HS-27A (cell line): ENCODE measurements at regions not wholly inside any gene's neighbourhood (a gene's known extent, or its start where the extent isn't known, plus 50 kb on each side); places are given as distances from the start of the nearest gene placed in this dataset.

Experiments
- DNase-seq: peaks from one replicate; pipeline ENCODE4 v3.0.0-alpha.2; 2012; ENCODE audit warnings: low read depth, missing footprints

DNA sequence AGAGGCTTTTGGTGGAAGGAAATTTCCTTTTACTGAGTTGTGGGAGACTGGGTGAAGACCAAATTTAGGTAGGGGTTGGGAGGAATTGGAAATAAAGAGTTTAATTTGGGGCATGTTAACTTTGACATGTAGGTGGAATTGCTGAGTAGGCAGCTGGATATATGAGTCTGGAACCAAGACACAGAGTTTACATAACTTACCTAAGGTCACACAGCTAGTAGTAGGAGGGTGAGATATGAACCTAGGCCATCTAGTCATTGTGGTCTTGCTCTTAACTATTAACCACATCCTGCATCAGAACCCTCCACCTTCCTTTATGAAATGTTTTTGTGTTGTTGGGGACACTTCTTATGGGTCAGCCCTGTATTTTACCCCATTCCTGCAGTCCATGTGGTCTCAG is 113.1 kb downstream of the ICOS start:
- DNase-seq = no peak

DNA sequence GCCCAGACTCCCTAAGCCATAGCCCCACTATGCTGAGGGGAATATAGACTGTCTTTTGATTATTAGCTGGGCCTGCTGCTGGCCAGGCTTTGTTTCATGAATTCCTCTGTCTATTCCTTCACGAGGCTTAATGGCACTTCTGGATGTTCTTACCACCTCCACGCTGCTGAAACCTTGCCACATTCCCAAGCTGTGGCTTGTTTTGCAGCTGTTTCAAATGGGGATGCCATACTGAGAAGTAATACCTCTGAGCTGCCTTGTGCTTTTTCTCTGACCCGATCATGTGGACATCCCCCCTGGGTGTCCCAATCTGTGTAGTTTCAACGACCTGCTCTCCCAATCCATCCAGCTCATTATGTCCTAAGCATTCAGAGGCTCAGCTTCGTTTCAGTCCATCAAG is 114.1 kb downstream of the ICOS start:
- no peak for DNase-seq

DNA sequence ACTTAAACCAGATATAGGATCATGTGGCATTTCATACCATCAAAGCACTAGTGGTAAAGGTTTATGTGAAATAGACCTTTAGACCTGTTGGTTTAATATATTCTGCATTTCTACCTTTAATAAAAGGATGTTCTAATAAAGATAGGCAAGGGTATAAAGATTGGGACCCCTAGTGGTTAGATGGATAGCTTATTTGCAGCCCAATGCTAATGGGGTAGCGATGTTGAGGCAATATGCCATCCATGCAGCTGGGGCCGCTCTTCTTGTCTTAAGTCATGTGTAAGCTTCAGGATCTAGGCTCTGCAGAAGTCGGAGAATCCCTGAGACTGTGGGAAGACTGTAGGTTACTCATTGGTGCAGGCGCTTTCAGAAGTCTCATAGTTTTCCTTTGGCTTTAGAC is 114.9 kb downstream of the ICOS start:
- DNase-seq = no peak

DNA sequence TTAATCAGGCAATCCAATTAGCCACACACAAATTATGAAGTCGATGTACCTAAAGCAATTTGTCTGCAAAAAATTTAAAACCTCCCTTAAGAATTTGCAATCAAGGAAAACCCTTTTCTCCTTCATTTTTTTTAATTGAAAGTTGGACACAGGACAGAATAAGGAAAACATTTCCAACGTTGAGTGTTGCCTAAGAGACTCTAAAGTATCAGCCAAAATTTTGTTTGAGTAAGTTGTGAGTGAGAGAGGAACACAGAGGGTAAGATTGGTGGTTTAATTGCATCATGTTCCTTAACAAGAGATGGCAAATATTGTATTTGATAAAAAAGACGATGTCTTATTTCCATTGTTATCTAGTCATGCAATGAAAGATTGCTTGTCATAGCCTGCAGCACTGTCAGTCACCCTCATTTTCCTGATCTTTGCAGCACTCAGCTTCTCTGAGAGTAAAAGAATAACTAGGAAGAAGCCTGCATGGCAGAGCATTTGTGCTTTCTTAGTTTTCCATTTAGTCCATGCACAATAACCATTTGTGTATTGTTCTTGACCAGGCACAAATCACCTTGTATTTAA is 115.5 kb downstream of the ICOS start:
- no peak for DNase-seq

DNA sequence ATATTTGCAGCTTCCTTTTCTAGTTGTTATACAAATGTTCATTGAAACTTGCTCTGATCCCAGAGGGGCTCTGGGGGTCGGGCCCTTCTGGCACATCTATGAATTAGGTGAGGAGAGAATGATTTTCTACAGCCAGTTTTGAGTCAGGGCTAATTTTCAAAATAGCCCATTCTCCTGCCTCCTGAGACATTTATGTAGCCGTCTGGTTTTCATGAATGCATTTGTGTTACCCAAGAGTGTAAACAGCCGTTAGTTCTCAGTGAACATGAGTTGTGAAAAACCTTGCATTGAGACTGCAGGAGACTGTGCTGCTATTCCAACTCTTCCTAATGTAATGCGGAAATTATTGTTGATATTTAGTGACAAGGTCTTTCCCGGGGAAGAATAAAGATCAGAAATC is 122.5 kb downstream of the ICOS start:
- no peak for DNase-seq

DNA sequence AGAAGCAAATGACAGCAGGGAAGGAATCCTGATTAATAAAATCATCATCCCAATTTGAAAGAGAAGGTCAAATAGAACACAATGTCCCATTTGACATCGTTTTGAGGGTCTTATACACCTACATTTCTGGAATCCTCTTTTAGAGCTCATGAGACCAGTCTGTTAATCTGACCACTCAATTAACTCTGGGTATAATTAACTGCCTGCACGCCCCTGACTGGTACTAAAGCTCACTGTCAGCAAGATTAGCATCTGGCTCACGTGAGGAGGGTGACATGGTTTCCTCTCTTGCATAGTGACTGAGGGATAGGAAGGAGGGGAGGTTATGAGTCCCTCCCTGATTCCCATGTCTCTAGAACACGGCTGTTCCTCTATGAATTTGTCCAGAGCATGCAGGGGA is 124.3 kb downstream of the ICOS start:
- DNase-seq = no peak

DNA sequence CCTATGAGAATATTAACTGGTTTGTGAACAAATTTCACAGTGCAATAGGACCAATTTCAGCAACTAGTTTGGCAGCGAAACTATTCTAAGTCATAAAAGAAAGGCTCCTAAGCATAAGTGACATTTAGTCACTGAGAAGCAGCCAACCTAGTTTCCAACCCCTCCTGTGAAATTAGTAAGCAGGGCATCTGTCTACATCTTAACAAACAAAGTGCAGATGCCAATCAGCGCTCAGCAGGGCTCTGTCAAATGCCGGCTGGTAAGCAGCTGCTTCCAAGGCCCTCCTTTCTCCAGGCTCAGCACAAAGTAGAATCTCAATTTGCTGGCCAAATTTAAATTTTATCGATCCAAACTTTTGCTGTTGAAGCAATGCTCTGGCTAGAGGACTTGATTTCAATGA is 124.7 kb downstream of the ICOS start:
- no peak for DNase-seq

DNA sequence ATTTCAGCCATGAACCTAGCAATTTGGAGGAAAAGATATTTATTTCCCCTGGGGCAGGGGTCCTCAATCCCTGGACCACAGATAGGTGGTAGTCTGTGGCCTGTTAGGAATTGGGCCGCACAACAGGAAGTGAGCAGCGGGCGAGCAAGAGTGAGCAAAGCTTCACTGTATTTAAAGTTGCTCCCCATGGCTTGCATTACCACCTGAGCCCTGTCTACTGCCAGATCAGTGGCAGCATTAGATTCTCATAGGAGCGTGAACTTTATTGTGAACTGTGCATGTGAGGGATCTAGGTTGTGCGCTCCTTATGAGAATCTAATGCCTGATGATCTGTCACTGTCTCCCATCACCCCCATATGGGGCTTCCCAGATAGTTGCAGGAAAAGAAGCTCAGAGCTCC is 127.6 kb downstream of the ICOS start:
- DNase-seq = no peak

DNA sequence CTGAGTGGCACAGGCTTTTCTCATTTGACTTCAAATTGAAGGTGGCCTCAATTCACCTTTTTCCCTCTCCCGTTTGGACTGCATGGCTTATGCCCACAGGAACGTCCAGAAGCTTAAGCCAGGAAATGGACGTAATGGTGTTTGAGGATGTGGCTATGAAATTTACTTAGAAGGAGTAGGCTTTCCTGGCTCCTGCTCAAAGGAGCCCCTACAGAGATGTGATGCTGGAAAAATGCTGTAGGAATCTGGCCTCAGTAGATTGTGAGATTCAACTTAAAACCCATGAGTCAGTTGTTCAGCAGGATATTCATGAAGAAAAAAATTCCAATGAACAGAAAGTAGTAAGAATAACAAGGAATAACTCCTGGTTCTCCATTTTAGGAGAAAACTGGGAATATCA is 129.0 kb downstream of the ICOS start:
- DNase-seq = no peak

DNA sequence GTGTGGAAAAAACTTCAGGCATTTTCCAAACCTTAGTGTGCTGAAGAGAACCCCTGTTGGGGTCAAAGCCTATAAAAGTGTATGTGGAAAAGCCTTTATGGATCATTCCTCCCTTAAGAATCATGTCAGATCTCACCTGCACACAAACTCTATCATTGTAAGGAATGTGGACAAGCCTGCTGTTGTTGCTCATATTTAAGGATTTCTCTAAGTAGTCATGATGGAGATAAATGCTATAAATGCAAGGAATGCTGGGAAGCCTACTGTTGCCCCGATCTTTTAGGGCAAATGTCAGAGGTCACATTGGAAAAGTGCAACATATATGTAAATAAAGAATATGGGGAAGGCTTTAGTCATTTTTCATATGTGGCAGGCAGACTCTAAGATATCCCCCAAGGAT is 129.5 kb downstream of the ICOS start:
- no peak for DNase-seq

DNA sequence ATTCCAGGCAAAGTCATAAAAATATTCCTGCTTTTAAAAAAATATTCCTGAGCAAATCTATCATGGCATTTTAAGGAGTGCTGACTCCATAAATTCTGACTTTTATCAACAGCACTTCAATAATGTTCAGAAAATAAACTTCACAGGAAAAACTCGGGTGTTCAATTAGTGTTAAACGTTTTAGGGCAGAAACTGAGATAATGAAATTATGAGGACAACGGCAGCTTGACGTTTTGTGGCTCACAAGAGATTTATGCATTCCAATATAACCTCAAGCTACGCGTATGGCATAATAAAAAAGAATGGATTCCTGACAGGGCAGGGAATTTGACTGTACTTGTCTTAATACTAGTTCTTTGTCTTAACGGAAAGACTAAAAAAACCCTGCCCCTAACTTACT is 133.2 kb downstream of the ICOS start:
- no peak for DNase-seq

DNA sequence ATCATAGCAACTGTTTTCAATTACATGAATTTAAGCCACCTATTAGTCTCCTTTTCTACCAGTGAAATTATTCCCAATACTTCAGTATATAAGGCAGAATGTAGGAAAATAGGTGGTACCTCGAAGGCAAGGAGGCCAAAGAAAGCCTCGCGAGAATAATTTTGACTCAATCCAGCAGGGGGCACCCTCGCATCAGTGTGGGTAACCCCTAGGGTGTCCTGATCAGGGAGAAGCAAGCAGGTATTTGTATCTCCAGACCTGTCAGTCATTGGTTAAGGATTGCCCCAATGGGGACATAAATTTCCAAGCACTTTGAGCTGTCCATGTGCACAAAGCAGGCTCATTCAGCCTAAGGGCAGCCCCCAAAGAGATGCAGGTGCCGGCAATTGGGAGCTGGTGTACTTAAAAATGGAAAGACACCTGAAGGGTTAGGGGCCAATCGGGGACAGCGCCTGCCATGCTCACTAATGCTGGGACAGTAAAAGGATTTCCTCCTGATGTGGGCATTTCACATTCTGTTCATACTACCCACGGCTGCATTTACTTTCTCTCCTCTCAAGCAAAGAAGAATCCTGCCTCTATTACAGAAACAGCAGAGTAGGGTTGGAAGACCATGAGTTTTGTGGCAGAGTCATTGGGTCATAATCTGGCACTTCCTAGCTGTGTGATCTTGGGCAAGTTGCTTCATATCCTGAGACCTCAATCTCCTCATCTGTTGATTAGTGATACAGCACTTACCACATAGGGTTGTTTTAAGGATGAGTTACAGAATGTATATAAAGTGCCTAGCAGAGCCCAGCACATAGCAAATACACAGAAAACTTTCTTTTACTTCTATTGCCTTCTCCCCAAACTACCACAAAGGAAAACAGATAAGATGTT is 136.1 kb downstream of the ICOS start:
- DNase-seq = no peak

DNA sequence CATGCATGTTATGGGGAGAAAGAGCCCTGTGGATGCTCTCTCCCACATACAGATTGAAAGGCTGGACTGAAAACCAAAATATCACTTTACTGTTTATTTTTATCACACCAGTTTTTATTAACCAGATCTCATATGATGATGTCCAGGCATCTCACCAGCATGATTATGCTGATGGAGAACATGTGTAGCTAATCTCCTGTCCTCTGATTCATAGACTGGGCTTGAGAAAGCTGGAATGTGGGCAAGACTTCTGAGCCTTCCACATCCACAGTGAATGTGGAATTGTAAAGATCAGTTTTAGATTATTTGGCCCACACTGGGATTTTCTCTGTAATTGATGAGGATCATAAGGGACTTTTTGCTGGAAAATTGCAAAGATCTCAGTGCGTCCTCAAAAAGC is 137.9 kb downstream of the ICOS start:
- no peak for DNase-seq

DNA sequence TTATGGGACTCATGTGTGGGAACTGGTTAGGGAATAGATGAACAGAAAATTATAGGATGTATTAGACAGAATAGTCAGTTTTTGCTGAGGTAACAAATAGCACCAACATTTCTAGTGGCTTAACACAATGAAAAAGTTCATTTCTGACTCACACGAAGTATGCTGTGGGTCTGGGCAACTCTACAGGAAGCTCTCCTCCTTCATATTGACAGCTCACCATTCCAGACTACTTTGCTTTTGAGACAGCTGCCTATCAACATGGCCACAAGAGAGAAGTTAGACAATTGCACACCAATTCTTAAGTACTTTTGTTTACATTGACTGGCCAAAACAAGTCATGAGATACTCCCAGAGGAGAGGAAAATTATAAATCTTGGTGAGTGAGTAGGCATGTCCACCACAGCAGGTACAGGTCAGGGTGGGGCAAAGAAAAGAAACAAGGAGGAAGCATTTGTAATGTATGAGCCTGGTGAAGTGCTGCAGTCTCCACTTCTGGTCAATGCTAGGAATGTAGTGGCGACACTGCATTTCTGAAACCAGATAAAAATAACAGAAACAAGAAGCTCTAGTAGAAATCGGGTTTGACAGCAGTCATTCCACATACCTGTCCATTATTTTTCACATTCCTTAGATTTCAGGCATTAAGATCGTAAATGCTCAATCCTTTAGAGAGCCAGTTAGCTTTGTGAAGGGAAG is 141.6 kb downstream of the ICOS start:
- DNase-seq = no peak

DNA sequence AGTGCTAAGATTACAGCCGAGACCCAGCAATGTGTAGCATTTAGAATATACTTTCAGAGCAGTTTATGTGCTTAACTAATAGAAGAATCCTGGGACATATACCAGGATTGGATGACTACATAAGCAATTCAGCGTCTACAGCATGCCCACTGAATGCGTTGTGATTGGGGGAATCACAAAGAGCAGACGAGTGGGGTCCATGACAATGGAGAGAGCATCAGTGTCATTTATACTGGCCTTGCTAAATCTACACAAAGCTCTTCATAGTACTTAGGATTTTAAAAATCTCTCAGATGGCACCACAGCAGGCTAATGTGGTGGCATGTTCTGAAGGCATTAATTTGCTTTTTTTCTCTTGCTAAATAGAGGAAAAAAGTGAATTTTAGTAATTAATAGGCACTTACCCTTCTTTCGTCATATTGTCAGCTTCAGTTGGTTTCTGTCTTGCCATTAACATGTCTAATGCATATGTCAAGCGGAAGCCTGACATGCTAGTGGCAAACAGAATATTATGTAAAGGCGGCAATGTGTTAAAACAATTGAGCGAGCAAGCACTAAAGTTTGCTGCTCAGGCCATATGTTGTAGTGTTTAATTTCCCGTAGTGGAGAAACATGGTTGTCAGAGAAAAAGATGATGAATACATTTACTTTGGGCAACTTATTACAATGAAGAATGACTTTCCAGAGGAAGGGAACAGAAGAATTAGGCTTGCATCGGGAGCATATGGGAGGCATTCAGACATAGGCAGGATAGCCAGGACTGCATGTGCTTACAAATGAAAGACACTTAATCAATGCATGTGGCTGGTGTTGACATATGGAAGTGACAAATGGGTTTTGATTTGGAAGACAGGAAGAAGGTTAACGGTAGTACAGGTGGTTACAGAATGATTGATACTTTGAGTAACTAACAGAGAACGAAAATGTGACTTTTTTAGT is 145.2 kb downstream of the ICOS start:
- no peak for DNase-seq

DNA sequence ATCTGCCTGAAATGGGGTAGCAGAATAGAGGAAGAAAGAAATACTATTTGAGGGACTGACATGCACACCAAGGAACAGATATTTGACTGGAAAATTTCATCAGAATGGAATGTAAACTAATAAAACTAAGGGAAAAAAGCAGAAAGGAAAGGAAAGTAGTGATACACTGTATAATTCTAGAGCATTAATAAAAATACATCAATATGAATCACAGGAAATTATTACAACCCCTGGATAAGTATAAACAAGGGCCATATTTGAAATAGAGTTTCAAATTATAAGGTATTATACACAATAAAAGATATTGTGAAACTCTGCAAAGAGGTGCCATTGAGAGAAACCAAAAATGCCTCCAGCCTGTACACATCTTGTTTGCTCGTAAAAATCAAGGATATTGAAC is 149.6 kb downstream of the ICOS start:
- DNase-seq = no peak

DNA sequence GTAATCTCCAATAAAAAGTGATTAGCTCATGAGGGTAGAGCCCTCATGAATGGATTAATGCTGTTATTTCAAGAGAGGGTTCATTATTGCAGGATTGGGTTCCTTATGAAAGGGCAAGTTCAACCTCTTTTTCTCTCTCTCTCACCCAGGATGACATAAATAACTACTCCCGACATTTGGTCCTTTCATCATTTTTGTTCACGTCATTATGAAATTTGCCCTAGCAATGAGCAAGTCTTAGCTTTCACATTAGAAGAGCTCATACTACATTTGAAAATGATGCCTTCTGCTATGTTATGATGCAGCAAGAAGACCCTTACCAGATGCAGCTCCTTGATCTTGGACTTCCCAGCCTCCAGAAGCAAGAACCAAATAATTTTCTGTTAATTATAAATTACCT is 152.5 kb downstream of the ICOS start:
- DNase-seq = no peak

DNA sequence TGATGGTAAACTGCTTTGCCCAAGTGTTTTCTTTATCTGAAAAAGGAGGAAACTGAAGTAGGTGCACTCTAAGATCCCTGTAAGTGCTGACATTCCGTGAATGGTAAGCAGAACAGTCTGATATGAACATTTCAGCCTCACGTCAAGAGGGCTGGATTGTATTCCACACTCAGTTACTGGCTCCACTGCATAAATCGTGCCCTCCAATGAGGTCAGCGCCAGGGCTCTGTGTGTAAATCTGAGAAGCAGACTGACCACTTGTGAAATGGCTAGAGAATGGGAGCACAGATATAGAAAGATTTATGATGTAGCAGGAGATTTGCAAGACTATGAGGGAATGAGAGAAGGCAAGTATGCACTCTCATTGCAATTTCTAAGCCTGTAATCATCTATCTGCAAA is 153.0 kb downstream of the ICOS start:
- DNase-seq = no peak

DNA sequence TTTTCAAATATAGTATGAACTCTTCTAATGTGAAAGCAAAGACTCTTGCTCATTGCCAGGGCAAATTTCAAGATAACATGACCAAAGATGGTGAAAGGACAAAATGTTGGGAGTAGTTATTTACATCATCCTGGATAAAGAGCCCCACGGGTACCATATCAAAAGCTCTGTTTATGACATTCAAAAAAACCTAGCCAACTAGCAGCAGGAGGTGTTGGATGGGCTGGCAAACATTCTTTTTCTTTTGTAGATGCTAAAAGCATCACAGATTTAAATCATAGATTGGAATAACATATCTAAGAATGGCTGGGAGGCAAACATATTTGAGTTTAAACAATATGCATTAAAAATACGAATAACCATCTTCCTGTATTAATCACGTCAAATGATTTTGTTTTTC is 153.5 kb downstream of the ICOS start:
- DNase-seq = no peak

DNA sequence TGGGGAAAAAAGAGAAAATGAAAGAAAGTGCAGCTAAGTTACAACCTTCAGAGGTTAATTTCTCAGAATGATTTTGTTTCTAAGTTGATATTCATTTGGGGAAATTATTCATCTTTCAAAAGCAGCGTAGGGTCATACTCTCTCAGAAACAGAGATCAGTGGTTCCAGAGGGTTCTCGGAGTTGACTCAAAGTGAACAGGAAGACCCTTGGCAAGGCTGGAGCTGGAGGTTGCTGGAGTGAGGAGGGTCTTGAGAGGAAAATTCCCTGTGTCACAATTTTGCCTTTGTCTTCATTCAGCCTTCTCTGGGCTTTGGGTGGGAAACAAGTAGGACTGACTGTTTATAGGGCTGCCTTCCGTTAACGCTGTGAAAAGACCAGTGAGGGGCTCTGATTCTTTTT is 168.2 kb downstream of the ICOS start:
- DNase-seq = no peak

DNA sequence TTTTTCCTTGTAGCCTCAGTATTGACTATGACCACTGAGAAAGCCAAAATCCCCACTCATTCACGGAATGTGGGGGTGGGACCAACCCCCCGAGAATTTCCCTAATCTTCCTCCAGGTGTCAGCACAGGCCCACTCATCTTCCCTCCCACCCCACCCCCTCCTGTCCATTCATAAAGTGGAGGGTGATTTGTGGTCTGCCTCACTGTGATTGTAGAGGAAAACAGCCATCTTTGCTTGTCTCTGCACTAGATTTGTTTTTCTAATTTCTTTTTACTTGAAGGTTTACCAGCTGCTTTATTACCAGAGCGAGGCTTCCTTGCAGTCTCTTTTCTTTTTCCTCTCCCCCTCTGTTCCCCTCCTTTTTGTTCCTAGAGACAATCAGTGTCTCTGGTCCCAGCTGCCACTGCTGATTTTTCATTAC is 171.8 kb downstream of the ICOS start:
- DNase-seq = no peak

DNA sequence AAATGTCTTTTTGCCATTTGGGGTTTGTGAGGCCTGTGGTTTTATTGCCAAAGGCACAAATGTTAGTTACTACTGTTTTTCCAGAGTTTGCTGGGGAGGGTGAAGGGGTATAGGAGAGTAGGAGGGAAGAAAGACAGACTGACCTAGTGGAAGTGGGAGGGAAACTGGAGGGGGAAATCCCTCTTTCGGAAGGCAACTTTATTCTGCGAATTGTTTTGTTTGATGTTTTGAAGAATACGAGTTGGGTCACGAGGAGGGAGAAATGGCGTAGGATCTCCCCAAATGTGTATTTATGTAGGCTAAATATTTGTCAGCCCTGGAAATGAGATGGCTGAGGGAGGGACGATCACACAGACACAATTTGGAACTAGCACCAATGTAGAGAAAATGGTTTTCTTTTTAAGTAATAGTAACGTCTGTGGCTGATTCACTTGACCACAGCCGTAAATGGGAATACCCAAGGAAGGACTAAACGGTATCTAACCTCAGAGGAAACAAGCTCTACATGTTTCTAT is 172.3 kb downstream of the ICOS start:
- no peak for DNase-seq
